Hepatocyte (in vitro differentiated cells): ENCODE measurements at regions not wholly inside any gene's neighbourhood (a gene's known extent, or its start where the extent isn't known, plus 50 kb on each side); places are given as distances from the start of the nearest gene placed in this dataset.

Experiments
- DNase-seq: peaks from one replicate; pipeline ENCODE4 v3.0.0-alpha.2; 2016; ENCODE audit warnings: low spot score
- H2AFZ ChIP-seq: fragments of 200-600 bp; sonication (generic); 2 replicates; pipeline ENCODE4 v1.6.0; 2016; ENCODE audit warnings: antibody characterized with exemption, mild to moderate bottlenecking
- H3K27ac ChIP-seq: fragments of 200-600 bp; sonication (generic); 2 replicates; pipeline ENCODE4 v1.5.1; 2016; ENCODE audit warnings: mild to moderate bottlenecking
- H3K27me3 ChIP-seq: fragments of 200-600 bp; sonication (generic); 2 replicates; pipeline ENCODE4 v1.6.1; 2016
- H3K36me3 ChIP-seq: fragments of 200-600 bp; sonication (generic); replicated peaks from 2 replicates; pipeline ENCODE4 v1.5.1; 2016; ENCODE audit warnings: low read depth; ENCODE audit not compliant: insufficient read depth
- H3K4me1 ChIP-seq: fragments of 200-600 bp; sonication (generic); 2 replicates; pipeline ENCODE4 v1.5.1; 2016; ENCODE audit warnings: mild to moderate bottlenecking, moderate library complexity; ENCODE audit not compliant: insufficient read depth
- H3K4me2 ChIP-seq: fragments of 200-600 bp; sonication (generic); 2 replicates; pipeline ENCODE4 v1.6.0; 2016
- H3K4me3 ChIP-seq: fragments of 200-600 bp; sonication (generic); 2 replicates; pipeline ENCODE4 v1.5.1; 2016; ENCODE audit warnings: mild to moderate bottlenecking
- H3K79me2 ChIP-seq: fragments of 200-600 bp; sonication (generic); 2 replicates; pipeline ENCODE4 v1.6.0; 2017; ENCODE audit warnings: mild to moderate bottlenecking
- H3K9me2 ChIP-seq: fragments of 200-600 bp; sonication (generic); replicated peaks from 2 replicates; pipeline ENCODE4 v1.6.0; 2017; ENCODE audit warnings: mild to moderate bottlenecking; ENCODE audit not compliant: insufficient read depth
- H3K9me3 ChIP-seq: fragments of 200-600 bp; sonication (generic); 2 replicates; pipeline ENCODE4 v1.5.1; 2016; ENCODE audit warnings: low read depth, mild to moderate bottlenecking
- H4K20me1 ChIP-seq: fragments of 200-600 bp; sonication (generic); 2 replicates; pipeline ENCODE4 v1.6.0; 2016; ENCODE audit warnings: mild to moderate bottlenecking; ENCODE audit not compliant: insufficient read depth, poor library complexity, severe bottlenecking
- EZH2 ChIP-seq: fragments of 200-600 bp; sonication (generic); IDR thresholded peaks from 2 replicates; pipeline ENCODE4 v1.6.1; 2016; ENCODE audit warnings: antibody characterized with exemption, mild to moderate bottlenecking, borderline replicate concordance
- EZH2phosphoT487 ChIP-seq: fragments of 200-600 bp; sonication (generic); IDR thresholded peaks from one replicate; pipeline ENCODE4 v1.6.1; 2018; ENCODE audit warnings: antibody characterized with exemption, mild to moderate bottlenecking, low read depth, moderate library complexity; ENCODE audit not compliant: unreplicated experiment, severe bottlenecking
- WGBS: methylation state at CpG from one replicate; pipeline ENCODE4 v1.1.6; 2016; ENCODE audit warnings: low lambda C conversion rate; ENCODE audit errors: missing lambda C conversion rate; 5-methylcytosine and 5-hydroxymethylcytosine counted together
- TF ChIP-seq, protein P1 (sequence below): fragments of 200-600 bp; sonication (generic); IDR thresholded peaks from 2 replicates; pipeline ENCODE4 v1.5.1; 2016; ENCODE audit warnings: antibody characterized with exemption, mild to moderate bottlenecking; ENCODE audit not compliant: poor library complexity

DNA sequence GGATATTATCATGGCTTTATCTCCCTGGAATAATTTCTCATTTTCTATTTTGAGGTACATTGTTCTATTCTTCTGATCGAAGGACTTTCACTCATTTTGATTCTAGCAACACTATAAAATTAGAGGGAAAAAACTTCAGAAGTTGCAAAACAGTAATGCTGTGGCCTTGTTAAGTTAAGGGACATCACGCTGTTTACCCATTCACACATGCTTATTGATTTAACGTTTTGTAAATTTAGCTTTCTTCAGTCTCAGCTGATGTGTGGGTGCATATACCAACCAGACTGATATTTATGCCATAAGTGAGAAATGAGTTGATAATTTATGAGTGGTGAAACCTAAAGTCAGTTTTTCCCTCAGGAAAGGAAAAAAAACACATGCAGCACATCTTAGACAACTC lies 63.5 kb upstream of the RELN start:
- H3K4me3 ChIP-seq = no peak overlapping the region
- H3K36me3 ChIP-seq = no peaks in the 10 kb centered on the region
- no peak for TF ChIP-seq EZH2
- TF ChIP-seq EZH2phosphoT487 = no peak
- TF ChIP-seq, protein P1, sequence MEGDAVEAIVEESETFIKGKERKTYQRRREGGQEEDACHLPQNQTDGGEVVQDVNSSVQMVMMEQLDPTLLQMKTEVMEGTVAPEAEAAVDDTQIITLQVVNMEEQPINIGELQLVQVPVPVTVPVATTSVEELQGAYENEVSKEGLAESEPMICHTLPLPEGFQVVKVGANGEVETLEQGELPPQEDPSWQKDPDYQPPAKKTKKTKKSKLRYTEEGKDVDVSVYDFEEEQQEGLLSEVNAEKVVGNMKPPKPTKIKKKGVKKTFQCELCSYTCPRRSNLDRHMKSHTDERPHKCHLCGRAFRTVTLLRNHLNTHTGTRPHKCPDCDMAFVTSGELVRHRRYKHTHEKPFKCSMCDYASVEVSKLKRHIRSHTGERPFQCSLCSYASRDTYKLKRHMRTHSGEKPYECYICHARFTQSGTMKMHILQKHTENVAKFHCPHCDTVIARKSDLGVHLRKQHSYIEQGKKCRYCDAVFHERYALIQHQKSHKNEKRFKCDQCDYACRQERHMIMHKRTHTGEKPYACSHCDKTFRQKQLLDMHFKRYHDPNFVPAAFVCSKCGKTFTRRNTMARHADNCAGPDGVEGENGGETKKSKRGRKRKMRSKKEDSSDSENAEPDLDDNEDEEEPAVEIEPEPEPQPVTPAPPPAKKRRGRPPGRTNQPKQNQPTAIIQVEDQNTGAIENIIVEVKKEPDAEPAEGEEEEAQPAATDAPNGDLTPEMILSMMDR = no peak
- no peaks in the 10 kb centered on the region for H3K9me2 ChIP-seq
- no peaks in the 10 kb centered on the region for H4K20me1 ChIP-seq
- no peak overlapping the region for H2AFZ ChIP-seq
- no peak overlapping the region for H3K27ac ChIP-seq
- 79% methylated on average over 3 of the region's 3 CpGs for WGBS
- no peak overlapping the region for H3K4me2 ChIP-seq
- H3K79me2 ChIP-seq = no peaks in the 10 kb centered on the region
- no peaks in the 10 kb centered on the region for H3K27me3 ChIP-seq
- no peak for DNase-seq
- H3K9me3 ChIP-seq = no peaks in the 10 kb centered on the region
- no peaks in the 10 kb centered on the region for H3K4me1 ChIP-seq

DNA sequence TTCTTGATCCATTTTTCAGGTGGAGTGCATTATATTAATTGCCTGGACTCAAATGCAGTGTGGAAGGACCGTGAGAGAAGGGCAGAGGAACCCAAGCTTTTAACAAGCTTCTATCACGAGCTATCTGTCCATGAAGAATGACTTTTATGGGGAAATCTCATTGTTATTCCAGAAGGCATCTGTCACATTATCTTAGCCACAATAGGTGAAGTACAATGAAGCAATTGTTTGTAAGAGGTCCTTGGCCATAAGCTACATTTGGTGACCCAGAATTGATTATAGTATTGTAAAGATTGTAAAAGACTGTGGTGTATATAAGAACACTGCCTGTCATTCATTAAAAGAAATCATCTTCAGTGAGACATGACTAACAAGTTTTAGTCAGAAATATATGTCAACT lies 58.6 kb upstream of the RELN start:
- WGBS = 46% methylated on average over 2 of the region's 2 CpGs
- Histone ChIP-seq H3K79me2 (no peaks in the 10 kb centered on the region), H2AFZ (no peak overlapping the region), H4K20me1 (no peaks in the 10 kb centered on the region), H3K36me3 (no peaks in the 10 kb centered on the region), H3K4me3 (no peak overlapping the region), H3K27ac (no peak overlapping the region), H3K27me3 (no peaks in the 10 kb centered on the region), H3K4me2 (no peak overlapping the region), H3K9me2 (no peaks in the 10 kb centered on the region), H3K4me1 (no peaks in the 10 kb centered on the region), H3K9me3 (no peaks in the 10 kb centered on the region)
- TF ChIP-seq EZH2phosphoT487 = no peak
- TF ChIP-seq EZH2 = no peak
- TF ChIP-seq, protein P1 = no peak
- DNase-seq = no peak

DNA sequence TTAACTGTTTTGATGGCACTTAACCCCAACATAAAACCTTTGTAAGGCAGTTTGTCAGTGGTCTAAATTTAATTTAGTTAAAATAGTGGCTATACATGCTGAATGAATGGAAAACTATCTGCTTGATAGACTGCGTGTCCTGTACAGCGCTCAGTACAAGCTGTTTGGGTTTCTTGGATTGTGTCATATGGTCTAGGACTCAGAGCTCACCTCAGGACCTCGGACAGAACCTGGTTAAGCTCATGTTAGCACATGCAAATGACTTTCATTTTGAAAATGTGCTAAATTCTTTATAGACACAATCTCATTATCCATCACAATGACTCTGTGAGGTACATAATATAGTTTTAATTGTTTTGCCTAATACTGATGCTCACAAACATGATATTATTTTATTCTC lies 55.7 kb upstream of the RELN start:
- TF ChIP-seq EZH2 (no peak), EZH2phosphoT487 (no peak)
- TF ChIP-seq, protein P1 = no peak
- WGBS = 79% methylated on average over 3 of the region's 3 CpGs
- Histone ChIP-seq H3K9me2 (no peaks in the 10 kb centered on the region), H3K27ac (no peak overlapping the region), H3K36me3 (no peaks in the 10 kb centered on the region), H3K9me3 (no peaks in the 10 kb centered on the region), H3K4me3 (no peak overlapping the region), H4K20me1 (no peaks in the 10 kb centered on the region), H3K27me3 (no peaks in the 10 kb centered on the region), H3K4me1 (no peaks in the 10 kb centered on the region), H2AFZ (no peak overlapping the region), H3K79me2 (no peaks in the 10 kb centered on the region), H3K4me2 (no peak overlapping the region)
- no peak for DNase-seq

DNA sequence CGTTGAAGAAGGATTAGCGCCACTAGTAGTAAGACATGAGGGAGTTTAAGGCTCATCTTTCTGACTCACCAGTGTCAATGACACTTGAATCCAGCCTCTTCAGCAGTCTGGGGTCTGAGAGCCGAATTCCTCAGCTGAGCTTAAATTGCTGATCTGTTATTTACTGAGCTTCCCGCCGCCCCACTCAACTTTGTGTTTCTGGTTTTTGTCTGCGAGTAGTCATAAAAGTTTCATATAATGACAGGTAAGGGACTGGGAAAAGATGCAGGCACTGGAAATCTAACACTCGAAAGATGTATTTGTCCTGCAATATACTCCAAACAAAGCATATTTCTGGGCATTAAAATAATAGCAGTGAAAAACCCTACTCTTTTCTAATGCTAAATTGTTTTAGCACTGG lies 51.2 kb upstream of the RELN start:
- Histone ChIP-seq H3K4me3 (no peak overlapping the region), H3K27ac (no peak overlapping the region)
- 16% methylated on average over 7 of the region's 7 CpGs for WGBS

More for the DNA sequence above, 51.2 kb upstream of the RELN start:
- TF ChIP-seq, protein P1 = no peak
- TF ChIP-seq EZH2phosphoT487 = no peak
- TF ChIP-seq EZH2 = no peak
- no peaks in the 10 kb centered on the region for H3K36me3 ChIP-seq
- H3K79me2 ChIP-seq = no peaks in the 10 kb centered on the region
- peak overlapping the region; percentile 52 for H3K4me2 ChIP-seq
- DNase-seq = peak; percentile 23
- no peaks in the 10 kb centered on the region for H3K9me2 ChIP-seq
- H3K27me3 ChIP-seq = no peaks in the 10 kb centered on the region
- no peaks in the 10 kb centered on the region for H4K20me1 ChIP-seq
- H3K9me3 ChIP-seq = no peaks in the 10 kb centered on the region
- no peak overlapping the region for H2AFZ ChIP-seq
- no peaks in the 10 kb centered on the region for H3K4me1 ChIP-seq
